Uterus (tissue), 3 donors: ENCODE measurements at regions not wholly inside any gene's neighbourhood (a gene's known extent, or its start where the extent isn't known, plus 50 kb on each side); places are given as distances from the start of the nearest gene placed in this dataset.

Experiments used
- DNase-seq, 2 donors: peaks; one replicate each; pipeline ENCODE4 v3.0.0-alpha.2; 2019 to 2020
- H3K27ac ChIP-seq, 2 donors: fragments of 200-600 bp; sonication (generic); 1 replicate in 1 of 2; 2 replicates in 1 of 2; pipeline ENCODE4 v1.5.1; 2016 to 2018
- H3K27me3 ChIP-seq, 2 donors: fragments of 200-600 bp; sonication (generic); one replicate each; pipeline ENCODE4 v1.5.1; 2018 to 2019; ENCODE audit warnings: control low read depth in 1 of 2
- H3K36me3 ChIP-seq, 2 donors: fragments of 200-600 bp; sonication (generic); one replicate each; pipeline ENCODE4 v1.5.1; 2019; ENCODE audit warnings: control low read depth in 1 of 2
- H3K4me1 ChIP-seq, 2 donors: fragments of 200-600 bp; sonication (generic); one replicate each; pipeline ENCODE4 v1.5.1; 2018 to 2019; ENCODE audit warnings: control low read depth in 1 of 2
- H3K4me3 ChIP-seq, 2 donors: fragments of 200-600 bp; sonication (generic); 1 replicate in 1 of 2; 2 replicates in 1 of 2; pipeline ENCODE4 v1.5.1; 2018 to 2019; ENCODE audit warnings: mild to moderate bottlenecking in 1 of 2
- H3K9me3 ChIP-seq, 2 donors: fragments of 200-600 bp; sonication (generic); one replicate each; pipeline ENCODE4 v1.5.1; 2019; ENCODE audit warnings: control low read depth in 1 of 2
- POLR2A ChIP-seq, 2 donors: fragments of 450-650 bp; IDR thresholded peaks; one replicate each; pipeline ENCODE4 v1.6.1; 2016; ENCODE audit warnings: antibody characterized with exemption in 2 of 2, mild to moderate bottlenecking in 1 of 2, moderate library complexity in 1 of 2
- intact Hi-C: fragments of 100-400 bp; cut with DNase I; formaldehyde crosslinking; loops from one replicate; pipeline ENCODE4 v1.15.1; 2023; ENCODE audit warnings: low total_unique reads
- TF ChIP-seq, protein P1 (sequence below), 4 experiments: fragments of 200-600 bp in 2 of 4; fragments of 450-650 bp in 2 of 4; sonication (generic) in 2 of 4; IDR thresholded peaks; one replicate each; pipeline ENCODE4 v1.5.1; 2016 to 2019; ENCODE audit warnings: antibody characterized with exemption in 4 of 4, mild to moderate bottlenecking in 2 of 4, moderate library complexity in 1 of 4
- donor health status: DM: yes; HTN: yes; CAD: no.

DNA sequence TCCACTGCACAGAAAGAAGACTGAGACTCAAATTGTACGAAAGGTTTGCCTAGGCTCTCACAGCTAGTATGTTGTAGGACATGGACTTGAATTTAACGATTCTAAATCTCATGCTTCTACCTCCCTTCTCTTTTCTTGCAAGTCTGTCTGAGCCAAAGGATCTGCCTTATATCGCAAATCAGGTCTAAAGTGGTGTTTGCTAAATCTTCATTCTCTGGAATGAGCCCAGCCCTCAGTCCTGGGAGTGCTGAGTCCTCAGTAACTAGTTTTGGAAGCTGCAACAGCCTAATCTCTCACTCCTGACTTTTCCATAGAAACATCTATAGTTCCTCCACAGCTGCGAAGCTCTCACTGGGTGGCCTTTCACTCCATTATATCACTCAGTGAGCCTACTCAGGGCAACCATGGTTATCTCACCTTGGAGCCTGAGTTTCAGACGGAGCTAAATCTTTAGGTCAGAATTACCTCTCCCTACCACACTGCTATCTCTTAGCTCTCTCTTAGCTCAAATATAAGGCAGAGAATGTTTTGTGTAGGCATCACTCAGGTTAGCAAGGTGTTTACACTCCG lies 575.5 kb upstream of the C16orf82 start:
- TF ChIP-seq, protein P1, sequence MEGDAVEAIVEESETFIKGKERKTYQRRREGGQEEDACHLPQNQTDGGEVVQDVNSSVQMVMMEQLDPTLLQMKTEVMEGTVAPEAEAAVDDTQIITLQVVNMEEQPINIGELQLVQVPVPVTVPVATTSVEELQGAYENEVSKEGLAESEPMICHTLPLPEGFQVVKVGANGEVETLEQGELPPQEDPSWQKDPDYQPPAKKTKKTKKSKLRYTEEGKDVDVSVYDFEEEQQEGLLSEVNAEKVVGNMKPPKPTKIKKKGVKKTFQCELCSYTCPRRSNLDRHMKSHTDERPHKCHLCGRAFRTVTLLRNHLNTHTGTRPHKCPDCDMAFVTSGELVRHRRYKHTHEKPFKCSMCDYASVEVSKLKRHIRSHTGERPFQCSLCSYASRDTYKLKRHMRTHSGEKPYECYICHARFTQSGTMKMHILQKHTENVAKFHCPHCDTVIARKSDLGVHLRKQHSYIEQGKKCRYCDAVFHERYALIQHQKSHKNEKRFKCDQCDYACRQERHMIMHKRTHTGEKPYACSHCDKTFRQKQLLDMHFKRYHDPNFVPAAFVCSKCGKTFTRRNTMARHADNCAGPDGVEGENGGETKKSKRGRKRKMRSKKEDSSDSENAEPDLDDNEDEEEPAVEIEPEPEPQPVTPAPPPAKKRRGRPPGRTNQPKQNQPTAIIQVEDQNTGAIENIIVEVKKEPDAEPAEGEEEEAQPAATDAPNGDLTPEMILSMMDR (IDR thresholded peaks at IDR 0.05), result no peak
- no peak for TF ChIP-seq POLR2A (IDR thresholded peaks at IDR 0.05)
- Histone ChIP-seq H3K36me3 (no peaks in the 10 kb centered on the region), H3K4me1 (no peaks in the 10 kb centered on the region), H3K27me3 (no peaks in the 10 kb centered on the region), H3K27ac (no peak overlapping the region), H3K9me3 (no peaks in the 10 kb centered on the region), H3K4me3 (no peak overlapping the region)
- intact Hi-C loops, result no loop called here
- DNase-seq, result no peak

DNA sequence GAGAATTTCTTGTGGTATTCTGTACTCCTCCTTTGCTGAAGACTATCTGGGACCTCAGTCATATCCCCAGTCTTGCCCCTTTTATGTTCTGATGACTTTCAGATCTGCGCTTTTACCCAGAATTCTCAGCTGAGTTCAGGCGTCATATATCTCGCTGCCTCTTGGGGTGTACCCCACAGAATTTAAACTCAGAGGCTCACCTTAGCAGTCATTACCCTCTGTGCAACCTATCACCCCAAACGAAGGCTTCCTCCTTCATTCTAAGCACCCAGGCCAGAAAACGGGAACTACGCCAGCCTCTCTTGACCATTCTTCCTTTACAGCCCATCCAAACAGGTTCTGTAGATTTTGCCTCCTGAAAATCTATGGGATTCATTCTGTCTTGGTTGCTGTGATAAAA lies 574.8 kb upstream of the C16orf82 start:
- no peak for DNase-seq
- H3K4me1 ChIP-seq, result no peaks in the 10 kb centered on the region
- no peaks in the 10 kb centered on the region for H3K9me3 ChIP-seq
- no peaks in the 10 kb centered on the region for H3K27me3 ChIP-seq
- no peak overlapping the region for H3K27ac ChIP-seq
- intact Hi-C loops, result no loop called here
- TF ChIP-seq, protein P1 (IDR thresholded peaks at IDR 0.05), result no peak
- no peak for TF ChIP-seq POLR2A (IDR thresholded peaks at IDR 0.05)
- H3K36me3 ChIP-seq, result no peaks in the 10 kb centered on the region
- H3K4me3 ChIP-seq, result no peak overlapping the region

DNA sequence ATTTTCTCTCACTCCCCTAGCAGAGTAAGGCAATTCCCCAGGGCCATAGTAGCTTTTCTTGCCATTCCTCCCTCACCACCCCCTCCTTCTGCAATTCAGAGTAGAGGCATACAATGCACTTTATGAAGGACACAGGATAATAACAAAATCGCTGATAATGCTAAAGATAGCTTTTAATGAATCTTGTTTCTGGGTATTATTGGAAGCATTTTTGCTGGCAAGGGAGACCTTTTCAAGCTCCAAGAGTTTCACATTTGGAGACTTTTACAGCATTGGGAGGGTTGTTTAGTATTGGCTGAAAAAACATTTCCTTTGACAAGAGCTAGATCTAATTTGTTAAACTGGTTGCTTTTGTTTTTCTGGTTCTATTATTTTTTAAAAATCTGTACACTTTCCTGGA lies 573.0 kb upstream of the C16orf82 start:
- TF ChIP-seq, protein P1 (IDR thresholded peaks at IDR 0.05), result no peak
- no peak for TF ChIP-seq POLR2A (IDR thresholded peaks at IDR 0.05)
- intact Hi-C loops, result no loop called here
- Histone ChIP-seq H3K27ac (no peak overlapping the region), H3K4me1 (no peaks in the 10 kb centered on the region), H3K27me3 (no peaks in the 10 kb centered on the region), H3K36me3 (no peaks in the 10 kb centered on the region), H3K9me3 (no peaks in the 10 kb centered on the region), H3K4me3 (no peak overlapping the region)
- DNase-seq, result no peak

DNA sequence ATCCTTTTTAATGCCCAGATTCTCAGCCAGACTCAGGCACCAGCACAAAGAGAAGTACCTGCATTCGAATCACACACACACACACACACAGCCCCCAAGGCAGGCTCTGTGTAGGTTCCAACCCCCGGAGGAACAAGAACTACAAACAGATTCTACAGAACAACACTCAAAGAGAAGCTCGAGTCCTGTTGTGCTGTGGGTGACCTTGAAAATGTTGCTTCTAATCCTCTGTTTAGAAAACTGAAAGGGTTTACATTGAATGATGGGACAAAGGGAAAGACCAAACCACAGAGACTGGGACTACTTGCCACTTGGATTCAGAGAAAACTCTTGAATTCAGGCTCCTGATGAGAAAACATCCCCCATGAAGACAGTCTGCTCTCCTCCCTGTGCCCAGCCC lies 568.8 kb upstream of the C16orf82 start:
- intact Hi-C loops, result no loop called here
- DNase-seq, result no peak
- no peaks in the 10 kb centered on the region for H3K27me3 ChIP-seq
- H3K36me3 ChIP-seq, result no peaks in the 10 kb centered on the region
- no peak overlapping the region for H3K4me3 ChIP-seq
- no peaks in the 10 kb centered on the region for H3K9me3 ChIP-seq
- no peaks in the 10 kb centered on the region for H3K4me1 ChIP-seq
- no peak overlapping the region for H3K27ac ChIP-seq
- TF ChIP-seq, protein P1 (IDR thresholded peaks at IDR 0.05), result no peak
- TF ChIP-seq POLR2A (IDR thresholded peaks at IDR 0.05), result no peak

DNA sequence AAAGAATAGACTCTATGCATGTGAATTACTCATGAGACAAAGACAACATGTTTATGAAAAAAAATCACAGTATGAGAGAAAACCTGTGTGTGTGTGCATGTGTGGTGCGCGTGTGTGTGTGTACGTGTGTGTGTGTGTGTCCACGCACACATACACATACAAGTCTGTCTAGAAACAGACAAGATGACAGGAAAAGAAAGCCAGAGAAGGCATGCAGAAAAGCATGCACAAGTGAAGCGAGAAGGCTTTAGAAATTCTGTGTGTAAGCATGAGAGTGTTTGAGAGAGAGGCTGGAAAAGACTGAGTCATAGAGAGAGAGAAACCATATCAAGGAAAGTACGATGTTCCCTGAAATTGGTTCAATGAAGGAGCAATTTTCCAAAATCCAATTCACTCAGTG lies 566.4 kb upstream of the C16orf82 start:
- no peak for TF ChIP-seq POLR2A (IDR thresholded peaks at IDR 0.05)
- TF ChIP-seq, protein P1 (IDR thresholded peaks at IDR 0.05), result no peak
- DNase-seq, result no peak
- H3K36me3 ChIP-seq, result no peaks in the 10 kb centered on the region
- H3K4me1 ChIP-seq, result no peaks in the 10 kb centered on the region
- intact Hi-C loops, result no loop called here
- no peaks in the 10 kb centered on the region for H3K9me3 ChIP-seq
- no peaks in the 10 kb centered on the region for H3K27me3 ChIP-seq
- no peak overlapping the region for H3K4me3 ChIP-seq
- no peak overlapping the region for H3K27ac ChIP-seq
